Osteocyte (in vitro differentiated cells): ENCODE measurements at regions not wholly inside any gene's neighbourhood (a gene's known extent, or its start where the extent isn't known, plus 50 kb on each side); places are given as distances from the start of the nearest gene placed in this dataset.

Experiments used
- DNase-seq: peaks from one replicate; pipeline ENCODE4 v3.0.0; 2021; ENCODE audit warnings: mixed read lengths; ENCODE audit not compliant: unreplicated experiment; ENCODE audit errors: extremely low spot score
- H3K27ac Mint-ChIP-seq: one replicate; pipeline ENCODE4 v1.8.0; 2021; ENCODE audit warnings: mild to moderate bottlenecking, mixed read lengths; ENCODE audit not compliant: unreplicated experiment
- H3K27me3 Mint-ChIP-seq: one replicate; pipeline ENCODE4 v1.8.0; 2021; ENCODE audit warnings: mixed read lengths; ENCODE audit not compliant: unreplicated experiment
- H3K36me3 Mint-ChIP-seq: one replicate; pipeline ENCODE4 v1.8.0; 2021; ENCODE audit warnings: mixed read lengths; ENCODE audit not compliant: unreplicated experiment
- H3K4me1 Mint-ChIP-seq: one replicate; pipeline ENCODE4 v1.8.0; 2021; ENCODE audit warnings: mixed read lengths; ENCODE audit not compliant: unreplicated experiment
- H3K4me3 Mint-ChIP-seq: one replicate; pipeline ENCODE4 v1.8.0; 2021; ENCODE audit warnings: mild to moderate bottlenecking, moderate library complexity, mixed read lengths; ENCODE audit not compliant: unreplicated experiment
- H3K9me3 Mint-ChIP-seq: one replicate; pipeline ENCODE4 v1.8.0; 2021; ENCODE audit warnings: mixed read lengths; ENCODE audit not compliant: unreplicated experiment
- CTCF ChIP-seq: fragments of 200-600 bp; sonication (generic); IDR thresholded peaks from 2 replicates; pipeline ENCODE4 v1.5.0; 2021; ENCODE audit warnings: antibody characterized with exemption, mild to moderate bottlenecking, moderate library complexity

- Mint-ChIP-seq H3K27me3 (peaks cover 24% of the 10 kb centered on the region), H3K4me1 (no peaks in the 10 kb centered on the region), H3K4me3 (no peak overlapping the region), H3K27ac (no peak overlapping the region), H3K36me3 (no peaks in the 10 kb centered on the region), H3K9me3 (no peaks in the 10 kb centered on the region)
- TF ChIP-seq CTCF, result no peak
- peak; percentile 69 for DNase-seq
Measured at GRCh38 chr22:22812031-22812905, 75.3 kb upstream of the IGLL5 start.

DNA sequence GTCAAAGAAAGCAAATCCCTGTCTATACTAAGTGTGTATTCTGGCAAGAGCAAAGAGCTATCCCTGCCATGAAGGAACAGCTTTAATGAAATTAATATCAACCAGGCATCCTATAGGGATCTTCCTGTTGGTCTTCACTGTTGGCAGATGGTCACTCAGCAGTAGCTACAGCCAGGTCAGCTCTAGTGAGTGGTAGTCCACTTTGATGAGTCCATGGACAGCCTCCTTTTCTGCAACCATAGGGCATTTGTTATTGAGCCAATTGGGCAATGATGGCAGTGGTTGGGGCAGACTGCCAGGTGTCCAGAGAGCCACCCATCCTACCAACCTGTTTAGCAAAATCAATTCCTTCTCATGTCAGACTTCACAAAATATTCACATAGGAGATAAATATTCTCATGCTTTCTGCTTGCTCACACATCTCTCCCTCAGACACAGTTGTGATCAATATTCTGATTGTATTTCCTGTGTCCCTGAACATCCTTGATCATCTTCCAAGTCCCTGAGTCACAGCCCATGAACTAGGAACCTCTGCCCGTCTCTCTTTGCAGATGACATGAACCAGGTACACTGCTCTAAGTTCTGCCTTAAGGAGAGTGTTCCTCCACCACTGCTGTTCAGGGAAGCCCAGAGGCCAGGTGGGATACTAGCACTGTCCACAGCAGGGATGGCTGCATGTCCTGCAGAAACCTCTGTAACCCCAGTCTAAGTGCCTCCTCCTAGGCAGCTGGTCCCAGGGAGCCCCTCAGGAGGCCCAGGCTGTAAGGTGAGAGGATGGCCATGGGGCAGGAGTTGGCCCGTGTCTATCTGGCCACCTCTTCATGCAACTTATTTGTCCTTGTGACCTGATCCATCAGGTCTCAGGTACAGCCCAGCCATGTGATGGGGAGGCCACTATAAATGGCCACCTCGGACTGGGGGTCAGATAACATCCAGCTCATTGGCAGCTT, 74.2 kb upstream of the IGLL5 start:
- no peak for TF ChIP-seq CTCF
- Mint-ChIP-seq H3K9me3 (no peaks in the 10 kb centered on the region), H3K27ac (no peak overlapping the region), H3K36me3 (no peaks in the 10 kb centered on the region), H3K4me3 (no peak overlapping the region), H3K27me3 (peaks cover 16% of the 10 kb centered on the region), H3K4me1 (no peaks in the 10 kb centered on the region)
- peak; percentile 74 for DNase-seq

- no peaks in the 10 kb centered on the region for H3K4me1 Mint-ChIP-seq
- no peak overlapping the region for H3K27ac Mint-ChIP-seq
- peaks cover 5% of the 10 kb centered on the region for H3K27me3 Mint-ChIP-seq
- DNase-seq, result peak; percentile 68
- no peak for TF ChIP-seq CTCF
- no peaks in the 10 kb centered on the region for H3K9me3 Mint-ChIP-seq
- no peaks in the 10 kb centered on the region for H3K36me3 Mint-ChIP-seq
- no peak overlapping the region for H3K4me3 Mint-ChIP-seq
Measured at GRCh38 chr22:22814666-22815396, 72.8 kb upstream of the IGLL5 start.

- Mint-ChIP-seq H3K4me3 (no peak overlapping the region), H3K36me3 (no peaks in the 10 kb centered on the region), H3K27ac (no peak overlapping the region), H3K9me3 (no peaks in the 10 kb centered on the region), H3K27me3 (peaks cover 5% of the 10 kb centered on the region), H3K4me1 (no peaks in the 10 kb centered on the region)
- peak; percentile 66 for DNase-seq
- no peak for TF ChIP-seq CTCF
Measured at GRCh38 chr22:22815397-22816170, 72.0 kb upstream of the IGLL5 start.
